ENCODE measurements at regions not wholly inside any gene's neighbourhood (a gene's known extent, or its start where the extent isn't known, plus 50 kb on each side); places are given as distances from the start of the nearest gene placed in this dataset.

DNA sequence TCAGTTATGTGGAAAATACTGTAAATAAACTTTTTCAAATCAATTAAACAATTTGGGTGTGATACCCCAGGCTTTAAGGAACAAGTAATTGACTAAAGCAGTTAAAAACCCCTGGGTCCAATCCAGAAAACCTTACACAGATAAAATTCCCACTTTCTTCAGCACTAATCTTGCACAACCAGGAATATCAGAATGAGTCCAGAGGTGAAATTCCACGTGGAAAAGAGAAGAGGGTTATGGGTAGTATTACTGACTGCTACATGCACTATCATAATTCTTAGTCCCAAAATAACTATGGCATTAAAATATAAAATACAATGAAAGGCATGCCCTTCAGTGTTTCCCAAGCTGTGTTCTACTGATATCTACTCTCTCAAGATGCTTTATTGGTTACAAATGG lies 135.7 kb upstream of the STEAP4 start:
- DNase-seq (ENCODE audit: low read depth in 4 of 4, low spot score in 2 of 4), result no peak

DNA sequence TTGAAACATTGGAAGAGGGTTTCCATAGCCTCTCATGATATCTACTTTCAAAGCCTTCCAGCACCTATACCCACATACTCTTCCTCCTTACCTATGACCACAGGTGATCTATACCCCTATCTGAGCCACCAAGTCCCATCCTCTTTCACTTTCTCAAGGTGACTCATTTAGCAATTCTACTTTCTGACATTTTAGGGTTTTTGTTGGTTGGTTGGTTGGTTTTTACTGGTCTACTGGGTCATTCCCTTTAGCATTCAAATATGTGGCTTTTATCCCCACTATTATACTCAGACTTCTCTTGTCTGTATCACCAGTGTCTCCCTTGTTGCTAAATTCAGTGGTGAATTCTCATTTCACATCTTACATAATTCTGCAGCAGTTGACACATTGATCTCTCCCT lies 130.4 kb upstream of the STEAP4 start:
- no peak for DNase-seq (ENCODE audit: low read depth in 4 of 4, low spot score in 2 of 4)

DNA sequence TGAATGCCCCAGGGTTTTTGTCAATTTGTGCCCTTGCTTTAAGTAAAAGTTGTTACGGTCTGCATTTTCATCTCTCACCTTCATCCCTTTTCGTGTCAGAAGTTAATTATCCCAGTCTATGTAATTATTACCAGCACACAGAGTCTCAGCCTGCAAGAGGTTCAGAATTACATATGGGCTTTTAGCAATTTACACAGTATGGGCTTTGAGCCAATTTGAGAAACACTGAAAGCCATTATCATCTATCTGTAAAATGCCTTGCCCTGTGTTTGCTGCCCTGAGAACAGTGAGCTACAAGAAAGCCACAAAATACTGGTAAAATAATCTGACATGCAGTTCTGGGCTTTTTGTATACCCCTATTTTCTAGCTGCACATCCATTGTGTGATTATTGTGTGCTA lies 125.6 kb upstream of the STEAP4 start:
- DNase-seq (ENCODE audit: low read depth in 4 of 4, low spot score in 2 of 4), result no peak

DNA sequence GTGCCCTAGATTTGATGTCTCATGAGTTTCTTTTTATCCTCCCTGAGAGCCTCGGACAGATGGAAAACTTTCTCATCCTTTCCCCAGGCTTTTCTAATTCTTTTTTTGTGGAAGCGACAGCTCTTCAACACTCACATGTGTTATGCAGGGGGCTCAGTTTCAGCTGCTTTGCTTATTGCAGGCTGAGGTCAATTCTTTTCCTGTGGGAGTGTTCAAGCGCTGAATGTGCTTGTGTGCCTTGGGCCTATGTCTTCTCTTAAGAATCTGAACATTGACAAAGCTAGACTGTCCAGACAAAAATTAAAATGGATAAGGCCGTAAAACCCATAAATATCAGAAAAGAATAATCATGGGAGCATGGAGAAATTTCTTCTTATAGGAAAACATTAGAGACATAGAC lies 125.2 kb upstream of the STEAP4 start:
- peak in 1 of 4 donors; percentile 25 for DNase-seq (ENCODE audit: low read depth in 4 of 4, low spot score in 2 of 4)

DNA sequence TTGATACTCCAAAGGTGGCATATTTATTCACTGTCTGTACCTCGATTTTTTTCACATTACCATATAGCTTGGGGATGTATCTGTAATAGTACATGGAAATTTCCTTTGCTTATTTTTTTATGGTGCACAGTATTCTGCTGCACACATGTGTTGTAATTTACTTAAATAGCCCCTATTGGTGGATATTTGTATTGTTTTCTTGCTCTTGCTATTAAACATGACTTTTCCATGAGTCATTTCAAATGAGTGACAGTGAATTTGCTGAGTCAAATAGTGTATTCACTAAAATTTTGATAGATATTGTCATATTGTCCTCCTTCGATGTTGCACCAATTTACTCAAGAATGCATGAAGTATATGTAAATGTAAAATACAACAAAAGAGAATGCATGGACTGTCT lies 122.7 kb upstream of the STEAP4 start:
- DNase-seq (ENCODE audit: low read depth in 4 of 4, low spot score in 2 of 4), result no peak

DNA sequence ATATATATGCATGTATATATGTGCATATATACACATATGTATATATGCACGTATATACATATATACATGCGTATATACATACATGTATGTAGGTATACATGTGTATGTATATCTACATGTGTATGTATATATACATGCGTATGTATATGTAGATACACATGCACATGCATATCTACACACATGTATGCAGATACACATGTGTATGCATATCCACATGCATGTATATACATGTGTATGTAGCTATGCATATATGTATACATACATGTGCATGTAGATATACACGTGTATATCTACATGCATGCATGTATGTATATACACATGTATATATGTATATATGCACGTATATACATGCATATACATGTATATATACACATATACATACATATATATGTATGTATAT lies 95.8 kb upstream of the STEAP4 start:
- no peak for DNase-seq (ENCODE audit: low read depth in 4 of 4, low spot score in 2 of 4)

DNA sequence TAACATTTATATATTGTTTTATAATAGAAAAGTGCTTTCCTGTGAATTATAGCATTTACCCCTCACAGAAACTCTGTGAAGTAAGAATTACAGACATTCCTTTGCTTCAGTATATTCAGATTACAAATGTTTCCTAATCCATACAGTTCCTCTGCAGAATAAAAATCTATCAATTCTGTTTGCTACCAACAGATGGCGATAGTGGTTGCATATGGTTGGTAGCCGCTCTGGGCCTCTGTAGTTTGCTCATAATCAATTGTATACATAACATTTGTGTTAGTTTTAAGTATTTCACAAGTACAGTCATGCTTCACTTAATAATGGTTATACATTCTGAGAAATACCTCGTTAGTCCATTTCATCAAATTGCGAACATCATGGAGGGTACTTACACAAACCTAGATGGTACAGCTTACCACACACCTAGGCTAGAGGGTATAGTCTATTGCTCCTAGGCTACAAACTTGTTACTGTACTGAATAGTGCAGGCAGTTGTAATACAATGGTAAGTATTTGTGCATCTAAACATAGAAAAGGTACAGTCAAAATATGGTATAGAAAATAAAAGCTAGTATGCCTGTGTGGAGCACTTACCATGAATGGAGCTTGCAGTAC lies 94.4 kb upstream of the STEAP4 start:
- no peak for DNase-seq (ENCODE audit: low read depth in 4 of 4, low spot score in 2 of 4)

DNA sequence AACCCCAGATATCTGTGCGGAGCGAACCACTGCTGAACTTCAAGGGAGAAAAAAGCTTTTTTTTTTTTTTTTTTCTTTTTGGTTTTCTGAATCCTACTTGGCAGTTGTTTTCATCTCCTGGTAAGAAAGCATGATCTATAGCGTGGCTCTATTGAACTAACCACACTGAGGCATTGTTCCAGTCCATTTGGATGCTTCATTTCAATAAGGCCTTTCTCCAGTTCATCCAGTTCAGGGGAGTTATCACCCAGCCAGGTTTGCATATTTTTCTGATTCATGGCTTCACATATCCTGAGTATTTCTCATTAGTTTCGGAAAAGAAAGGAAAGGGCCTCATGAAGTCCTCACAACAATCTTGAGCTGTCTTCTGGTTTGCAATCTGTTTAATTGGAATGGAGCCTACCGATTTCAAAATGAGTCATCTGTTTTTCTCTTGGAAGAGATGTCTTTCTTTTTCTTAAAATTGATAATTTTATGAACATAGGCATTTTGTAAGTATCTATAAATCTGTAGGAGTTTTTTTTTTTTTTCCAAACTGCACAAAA lies 93.1 kb upstream of the STEAP4 start:
- DNase-seq (ENCODE audit: low read depth in 4 of 4, low spot score in 2 of 4), result no peak

DNA sequence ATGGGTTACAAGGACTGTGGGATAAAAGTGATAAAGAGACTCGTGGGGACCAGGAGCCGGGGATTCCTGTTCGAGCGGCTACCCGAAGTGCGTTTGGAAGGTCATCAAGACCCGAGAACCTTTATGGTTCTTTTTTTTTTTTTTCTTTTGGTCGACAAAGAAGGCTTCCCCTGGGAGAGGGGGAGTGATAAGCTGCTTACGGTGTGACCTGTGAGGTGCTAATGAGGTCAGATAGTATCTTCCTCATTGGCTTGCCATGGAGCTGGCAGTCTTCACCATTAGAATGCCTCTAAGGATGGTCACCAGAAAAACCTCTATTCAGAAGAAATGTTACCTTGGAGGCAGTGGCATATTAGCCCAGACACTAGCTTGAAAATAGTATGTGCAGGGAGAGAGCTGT lies 92.3 kb upstream of the STEAP4 start:
- DNase-seq (ENCODE audit: low read depth in 4 of 4, low spot score in 2 of 4), result no peak

DNA sequence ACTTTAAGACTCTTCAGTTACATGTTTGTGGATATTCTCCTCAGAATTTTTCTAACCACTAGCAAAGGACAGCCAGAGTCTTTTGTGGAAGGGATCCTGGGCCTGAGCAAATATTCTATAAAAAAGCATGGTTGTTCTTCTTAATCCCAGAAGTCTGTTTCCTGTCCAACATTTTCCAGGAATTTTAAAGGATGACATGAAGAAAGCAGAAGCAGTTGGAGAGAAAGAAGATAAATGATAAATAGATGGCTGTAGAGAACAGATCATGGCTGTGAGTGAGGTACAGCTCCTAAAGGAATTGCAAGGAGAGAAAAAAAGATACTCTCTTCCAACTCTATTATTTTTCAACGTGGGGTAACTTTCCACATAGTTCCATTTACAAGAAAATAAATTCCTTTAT lies 91.8 kb upstream of the STEAP4 start:
- DNase-seq (ENCODE audit: low read depth in 4 of 4, low spot score in 2 of 4), result no peak

DNA sequence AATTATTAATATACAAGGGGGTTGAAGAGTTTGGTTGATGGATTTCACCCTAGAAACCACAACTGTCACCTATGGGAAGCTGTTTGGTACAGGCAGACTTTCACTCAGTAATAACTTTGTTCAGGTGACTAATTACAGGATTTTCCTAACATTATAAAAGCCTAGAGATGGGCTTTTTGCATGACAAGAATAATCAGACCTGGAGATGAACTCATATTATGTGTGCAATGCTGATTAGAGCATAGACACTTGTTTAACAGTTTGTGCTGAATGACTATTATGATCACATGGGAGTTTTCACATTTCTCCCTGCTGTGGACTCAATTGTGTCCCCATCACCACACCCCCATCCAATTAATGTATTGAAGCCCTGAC lies 90.2 kb upstream of the STEAP4 start:
- no peak for DNase-seq (ENCODE audit: low read depth in 4 of 4, low spot score in 2 of 4)

DNA sequence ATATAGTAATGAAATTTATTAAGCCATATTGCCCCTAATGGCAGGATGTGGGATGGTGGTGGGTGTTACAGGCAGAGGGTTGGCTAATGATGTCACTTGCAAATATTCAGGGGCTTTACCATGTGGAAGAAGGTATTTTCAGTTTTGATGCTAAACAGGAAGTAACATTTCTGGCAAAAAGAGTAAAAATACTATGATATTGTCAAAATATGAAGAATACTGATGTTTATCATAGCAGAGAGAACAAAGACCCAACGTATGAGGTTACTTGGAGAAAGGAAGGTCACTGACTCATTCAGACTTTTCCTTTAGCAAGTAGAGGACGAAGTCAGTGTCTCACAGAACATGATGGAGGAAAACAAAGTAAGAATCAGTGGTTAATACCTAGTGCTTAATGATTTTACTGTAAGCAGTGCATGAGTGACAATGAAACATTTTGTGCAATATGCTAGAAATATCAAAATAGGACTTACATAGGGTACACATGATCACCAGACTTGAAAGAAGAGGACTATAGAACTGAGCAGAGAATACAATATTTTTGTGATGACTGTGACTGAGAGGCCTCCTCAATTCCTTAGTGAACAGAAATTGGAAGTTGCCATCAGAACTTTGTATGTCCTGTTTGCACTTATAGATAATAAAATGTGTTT lies 89.7 kb upstream of the STEAP4 start:
- DNase-seq (ENCODE audit: low read depth in 4 of 4, low spot score in 2 of 4), result no peak

DNA sequence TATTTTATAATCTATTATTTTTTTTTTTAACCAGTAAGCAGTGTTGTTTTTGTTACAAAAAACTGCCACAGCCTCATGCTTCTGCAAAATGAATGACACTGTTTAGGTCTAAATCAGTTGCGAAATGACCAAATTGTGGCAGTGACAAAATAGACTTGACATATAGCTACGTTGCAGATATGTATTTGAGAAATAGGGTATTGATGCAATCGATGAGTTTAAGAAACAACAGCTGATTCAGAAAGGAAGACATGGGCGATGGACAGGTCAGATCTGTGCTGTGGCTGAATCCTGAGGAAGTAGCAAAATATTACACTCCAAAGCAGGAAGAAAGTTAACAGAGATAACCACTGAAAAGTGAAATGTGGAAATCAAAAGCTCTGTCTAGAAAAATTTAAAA lies 89.0 kb upstream of the STEAP4 start:
- DNase-seq (ENCODE audit: low read depth in 4 of 4, low spot score in 2 of 4), result no peak

DNA sequence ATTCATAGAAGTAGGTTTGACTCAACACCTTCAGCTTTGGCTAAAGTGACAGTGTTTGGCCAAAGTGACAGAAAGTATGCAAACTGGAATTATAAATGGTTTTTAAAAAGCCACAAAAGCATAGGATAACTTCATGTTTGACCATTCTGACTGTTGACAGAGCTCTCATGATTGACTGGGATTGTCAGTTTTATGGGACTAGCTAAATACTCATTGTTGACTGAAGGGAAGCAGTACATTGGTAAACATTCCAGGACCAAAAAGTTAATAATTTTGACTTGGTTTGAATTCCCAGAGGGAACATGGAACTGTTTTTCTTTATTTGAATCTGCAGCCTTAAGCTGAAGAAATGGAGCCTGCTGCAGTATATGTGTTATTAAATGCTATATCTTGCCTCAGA lies 84.6 kb upstream of the STEAP4 start:
- DNase-seq (ENCODE audit: low read depth in 4 of 4, low spot score in 2 of 4), result no peak

DNA sequence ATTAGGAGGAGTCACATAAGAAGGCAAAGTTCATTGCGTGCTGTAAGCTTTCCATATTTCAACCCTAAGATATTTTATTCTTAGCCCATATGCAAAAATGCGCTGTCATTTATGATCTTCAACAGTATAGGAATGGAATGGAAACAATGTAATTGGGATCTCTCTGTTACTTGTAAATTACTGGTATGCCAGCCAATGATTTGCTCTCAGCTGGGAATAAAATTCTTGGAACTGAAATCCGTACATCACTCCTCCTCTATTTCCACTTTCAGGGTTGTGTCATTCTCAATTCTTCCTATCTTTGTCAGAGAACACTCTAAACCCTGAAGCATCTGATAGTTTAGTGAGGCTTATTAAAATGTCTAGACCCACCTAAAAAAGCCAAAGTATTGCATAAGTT lies 80.7 kb upstream of the STEAP4 start:
- DNase-seq (ENCODE audit: low read depth in 4 of 4, low spot score in 2 of 4), result no peak

DNA sequence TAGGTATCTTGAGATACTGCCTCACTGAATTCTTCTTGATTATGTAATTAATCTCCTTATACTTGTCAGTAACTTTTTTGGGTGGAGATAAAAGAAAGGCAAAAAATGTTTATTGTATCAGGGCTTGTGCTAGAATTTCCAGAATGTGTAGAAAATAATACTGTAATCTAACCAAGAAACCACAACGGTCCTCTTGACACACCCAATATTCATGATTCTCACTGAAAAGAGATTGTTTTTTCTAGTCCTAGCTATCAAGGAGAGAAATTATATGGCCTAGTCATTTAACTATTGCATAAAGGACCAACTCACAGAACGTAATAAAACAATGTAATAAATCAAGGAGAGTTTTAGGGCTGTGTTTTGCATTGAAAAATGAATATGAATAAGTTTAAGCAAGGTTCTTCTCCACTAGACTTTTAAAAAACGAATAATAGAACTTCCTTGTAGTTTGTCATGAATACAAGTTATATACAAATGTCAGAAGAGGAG lies 80.0 kb upstream of the STEAP4 start:
- no peak for DNase-seq (ENCODE audit: low read depth in 4 of 4, low spot score in 2 of 4)

DNA sequence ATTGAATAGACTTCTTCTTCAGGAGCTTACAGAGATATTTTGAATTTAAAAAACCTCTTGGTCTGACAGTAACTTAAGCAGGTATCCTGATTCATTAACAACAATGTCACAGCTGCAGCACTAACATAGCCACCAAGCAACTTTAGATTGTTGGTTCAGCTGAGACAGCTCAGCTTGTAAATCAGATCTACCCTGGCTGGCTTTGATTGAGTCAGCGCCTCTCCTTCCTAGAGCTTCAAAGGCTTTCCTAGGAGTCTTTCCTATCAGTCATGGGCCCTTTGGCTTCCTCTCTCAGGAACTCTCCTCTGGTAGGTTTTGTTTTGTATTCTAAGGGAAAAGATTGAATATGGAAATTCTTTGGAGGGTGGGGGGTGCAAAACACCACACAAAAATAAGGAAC lies 70.7 kb upstream of the STEAP4 start:
- peak in 2 of 4 donors; percentile 28 to 32 for DNase-seq (ENCODE audit: low read depth in 4 of 4, low spot score in 2 of 4)

DNA sequence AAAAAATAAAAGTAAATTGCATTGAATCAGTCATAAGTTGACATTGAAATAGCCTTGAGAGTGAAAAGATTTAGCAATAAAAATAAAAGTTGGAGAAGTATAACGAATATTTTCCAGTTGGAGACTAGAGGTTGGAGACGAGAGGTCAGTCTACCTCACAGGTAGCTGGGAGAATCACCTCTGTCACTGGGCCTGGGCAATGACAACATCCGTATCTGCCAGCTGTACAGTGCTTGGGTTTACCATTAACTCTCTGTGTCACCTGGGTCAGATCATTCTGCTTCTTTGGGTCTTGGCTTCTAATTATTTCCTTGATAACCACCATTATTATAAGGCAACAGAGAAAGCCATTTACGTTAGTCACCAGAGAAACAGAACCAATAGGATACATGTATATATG lies 62.0 kb upstream of the STEAP4 start:
- no peak for DNase-seq (ENCODE audit: low read depth in 4 of 4, low spot score in 2 of 4)

DNA sequence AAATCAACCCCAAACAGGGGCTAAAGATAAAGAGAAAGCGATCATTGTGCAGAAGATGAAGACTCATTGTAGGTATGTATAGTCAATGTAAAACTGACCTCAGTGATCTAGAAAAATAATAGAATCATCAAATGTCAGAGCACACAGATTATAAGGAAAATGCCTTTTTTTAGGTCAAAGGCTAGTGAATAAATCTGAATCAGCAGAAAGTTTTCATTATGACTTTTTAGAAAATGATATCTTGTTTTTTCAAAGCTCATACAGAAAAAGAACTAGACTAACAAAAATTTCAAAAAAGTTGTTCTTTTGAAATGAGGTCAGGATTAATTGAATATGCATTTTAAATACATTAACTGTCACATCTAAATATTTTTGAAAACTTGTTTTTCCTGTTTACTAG lies 60.2 kb upstream of the STEAP4 start:
- no peak for DNase-seq (ENCODE audit: low read depth in 4 of 4, low spot score in 2 of 4)

DNA sequence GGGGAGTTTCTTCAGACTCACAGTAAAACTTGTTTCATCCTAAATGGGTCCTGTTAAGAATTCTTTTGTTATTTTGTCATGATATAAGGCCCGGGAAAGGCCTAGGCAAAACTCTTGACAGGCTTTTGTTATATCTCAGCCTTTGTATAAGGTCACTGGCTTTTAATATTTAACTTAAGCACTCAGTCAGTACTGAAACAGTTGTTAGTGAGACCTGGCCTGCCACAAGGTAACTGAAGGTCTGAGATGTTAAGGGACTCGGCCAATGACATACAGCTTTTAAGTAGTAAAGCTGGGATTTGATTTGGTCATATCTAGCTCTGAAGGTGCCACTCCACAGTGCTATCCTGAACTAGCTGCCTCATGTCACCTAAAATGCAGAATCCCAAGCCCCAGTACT lies 57.2 kb upstream of the STEAP4 start:
- DNase-seq (ENCODE audit: low read depth in 4 of 4, low spot score in 2 of 4), result no peak

DNA sequence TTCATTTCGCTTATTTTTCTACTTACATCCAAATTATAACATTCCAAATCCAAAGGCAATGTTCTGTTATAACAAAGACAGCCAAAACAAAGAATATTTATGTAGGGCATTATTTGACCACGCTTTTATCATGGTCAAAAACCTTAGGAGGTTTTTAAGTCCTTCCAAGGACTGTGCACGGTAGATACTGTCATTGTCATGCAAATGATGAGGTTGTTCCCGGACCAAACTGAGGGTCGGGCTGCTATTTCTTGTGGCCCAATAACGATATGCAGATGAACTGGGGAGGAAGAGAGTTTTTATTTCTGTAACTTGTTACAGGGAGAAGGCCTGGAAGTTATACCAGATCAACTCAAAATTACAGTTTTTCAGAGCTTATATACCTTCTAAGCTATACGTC lies 56.6 kb upstream of the STEAP4 start:
- DNase-seq (ENCODE audit: low read depth in 4 of 4, low spot score in 2 of 4), result no peak

DNA sequence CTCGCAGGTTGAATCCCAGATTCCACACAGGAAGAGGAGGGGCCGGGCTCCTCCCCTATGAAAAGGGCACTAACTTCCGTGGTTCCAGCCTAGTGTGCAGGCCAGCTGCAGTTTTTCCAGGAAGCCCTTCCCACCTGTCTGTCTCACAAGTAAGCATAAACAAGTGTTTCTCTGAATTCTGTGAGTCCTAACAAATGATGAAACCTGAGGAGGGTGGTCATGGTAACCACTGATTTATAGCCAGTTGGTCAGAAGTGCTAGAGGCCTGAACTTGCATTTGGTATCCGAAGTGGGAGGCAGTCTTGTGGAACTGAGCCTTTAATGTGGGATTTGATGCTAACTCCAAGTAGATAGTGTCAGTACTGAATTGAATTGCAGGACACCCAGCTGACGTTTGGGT lies 54.7 kb upstream of the STEAP4 start:
- peak in 3 of 4 donors; percentile 69 to 80 (median 77) for DNase-seq (ENCODE audit: low read depth in 4 of 4, low spot score in 2 of 4)

DNA sequence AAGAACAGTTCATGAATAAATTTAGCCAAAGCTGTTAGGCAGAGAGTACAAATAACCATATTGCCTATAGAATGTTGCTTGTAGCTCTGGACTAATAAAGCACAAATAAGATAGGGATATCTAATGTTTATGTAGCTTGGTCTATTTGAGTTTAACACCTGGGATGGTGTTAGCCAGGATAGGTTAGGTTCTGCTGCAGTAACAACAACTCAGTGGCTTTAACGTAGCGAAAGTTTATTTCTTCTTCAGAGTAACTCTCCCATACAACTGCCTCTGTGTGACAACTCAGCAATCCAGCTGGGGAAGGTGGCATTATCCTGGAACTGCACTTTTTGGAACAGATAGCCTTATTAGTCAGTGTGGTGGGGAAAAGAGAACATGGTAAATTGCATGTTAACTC lies 52.2 kb upstream of the STEAP4 start:
- no peak for DNase-seq (ENCODE audit: low read depth in 4 of 4, low spot score in 2 of 4)
